ENCODE measurements at regions not wholly inside any gene's neighbourhood (a gene's known extent, or its start where the extent isn't known, plus 50 kb on each side); places are given as distances from the start of the nearest gene placed in this dataset.

GRCh38 chr1:82160036-82160435 is 359.3 kb downstream of the ADGRL2 start:
- no peak overlapping the region for H3K4ac ChIP-seq (ENCODE audit: low read length)
- H2BK12ac ChIP-seq (ENCODE audit: low read length) = no peak overlapping the region
- H3K79me1 ChIP-seq (ENCODE audit: low read depth, low read length) = no peaks in the 10 kb centered on the region
- no peak overlapping the region for H3K4me2 ChIP-seq (ENCODE audit: insufficient read depth, low read length, poor library complexity, severe bottlenecking)
- H3K4me1 ChIP-seq (ENCODE audit: control insufficient read depth in 2 of 2, insufficient read depth in 1 of 2, low read depth in 1 of 2, low read length in 2 of 2) = peaks cover 2 to 21% of the 10 kb centered on the region in 2 donors
- H2AK5ac ChIP-seq (ENCODE audit: low read depth, low read length) = no peak overlapping the region
- H3K18ac ChIP-seq (ENCODE audit: low read length) = no peak overlapping the region
- H3K14ac ChIP-seq (ENCODE audit: low read length) = no peak overlapping the region
- no peak overlapping the region for H3K27ac ChIP-seq (replicated peaks; ENCODE audit: low read length)
- no peaks in the 10 kb centered on the region for H3K36me3 ChIP-seq (replicated peaks in 1 of 2; ENCODE audit: control insufficient read depth in 2 of 2, insufficient read depth in 2 of 2, low read length in 2 of 2)
- H3K23ac ChIP-seq (ENCODE audit: low read depth, low read length, poor library complexity) = no peak overlapping the region
- H2BK5ac ChIP-seq (ENCODE audit: low read length) = no peak overlapping the region
- no CpG with 5 or more reads among the region's 5 CpGs for WGBS, 2 donors (ENCODE audit: extremely low coverage in 2 of 2, insufficient read length in 2 of 2, insufficient replicate concordance in 1 of 2)
- no peak overlapping the region for H2BK120ac ChIP-seq (ENCODE audit: low read depth, low read length)
- no peak overlapping the region for H3K9ac ChIP-seq (ENCODE audit: low read depth, low read length, poor library complexity)
- no peak overlapping the region for H3K4me3 ChIP-seq (ENCODE audit: low read length in 2 of 2)
- no peak overlapping the region for H4K91ac ChIP-seq (ENCODE audit: low read depth, low read length, poor library complexity)
- H3K9me3 ChIP-seq (replicated peaks in 1 of 2; ENCODE audit: control insufficient read depth in 2 of 2, insufficient read depth in 1 of 2, low read depth in 1 of 2, low read length in 2 of 2) = no peaks in the 10 kb centered on the region
- DNase-seq (ENCODE audit: low spot score) = no peak
- H2AFZ ChIP-seq (ENCODE audit: low read length) = no peak overlapping the region
- H3K27me3 ChIP-seq (ENCODE audit: control insufficient read depth in 3 of 3, insufficient read depth in 3 of 3, low read depth in 1 of 3, low read length in 3 of 3) = no peaks in the 10 kb centered on the region
- no peak overlapping the region for H2BK15ac ChIP-seq (ENCODE audit: low read length)
- H4K8ac ChIP-seq (ENCODE audit: low read depth, low read length) = no peak overlapping the region

- no peak for DNase-seq (ENCODE audit: low spot score)
- Histone ChIP-seq H4K8ac (ENCODE audit: low read depth, low read length) (no peak overlapping the region), H3K27me3 (ENCODE audit: control insufficient read depth in 3 of 3, insufficient read depth in 3 of 3, low read depth in 1 of 3, low read length in 3 of 3) (no peaks in the 10 kb centered on the region), H3K14ac (ENCODE audit: low read length) (no peak overlapping the region), H3K27ac (replicated peaks; ENCODE audit: low read length) (no peak overlapping the region), H2BK15ac (ENCODE audit: low read length) (no peak overlapping the region), H2BK120ac (ENCODE audit: low read depth, low read length) (no peak overlapping the region), H2BK5ac (ENCODE audit: low read length) (no peak overlapping the region), H3K23ac (ENCODE audit: low read depth, low read length, poor library complexity) (no peak overlapping the region), H3K4ac (ENCODE audit: low read length) (no peak overlapping the region), H3K4me1 (ENCODE audit: control insufficient read depth in 2 of 2, insufficient read depth in 1 of 2, low read depth in 1 of 2, low read length in 2 of 2) (peaks cover 4 to 21% of the 10 kb centered on the region in 2 donors), H3K36me3 (replicated peaks in 1 of 2; ENCODE audit: control insufficient read depth in 2 of 2, insufficient read depth in 2 of 2, low read length in 2 of 2) (no peaks in the 10 kb centered on the region), H3K18ac (ENCODE audit: low read length) (no peak overlapping the region), H3K9ac (ENCODE audit: low read depth, low read length, poor library complexity) (no peak overlapping the region), H2BK12ac (ENCODE audit: low read length) (no peak overlapping the region), H3K79me1 (ENCODE audit: low read depth, low read length) (no peaks in the 10 kb centered on the region), H3K4me2 (ENCODE audit: insufficient read depth, low read length, poor library complexity, severe bottlenecking) (no peak overlapping the region), H2AK5ac (ENCODE audit: low read depth, low read length) (no peak overlapping the region), H4K91ac (ENCODE audit: low read depth, low read length, poor library complexity) (no peak overlapping the region), H2AFZ (ENCODE audit: low read length) (no peak overlapping the region), H3K9me3 (replicated peaks in 1 of 2; ENCODE audit: control insufficient read depth in 2 of 2, insufficient read depth in 1 of 2, low read depth in 1 of 2, low read length in 2 of 2) (no peaks in the 10 kb centered on the region), H3K4me3 (ENCODE audit: low read length in 2 of 2) (no peak overlapping the region)
- no CpG with 5 or more reads among the region's 4 CpGs for WGBS, 2 donors (ENCODE audit: extremely low coverage in 2 of 2, insufficient read length in 2 of 2, insufficient replicate concordance in 1 of 2)
Measured at GRCh38 chr1:82158981-82159380, 358.2 kb downstream of the ADGRL2 start.

GRCh38 chr1:82154219-82154970 is 353.7 kb downstream of the ADGRL2 start:
- Histone ChIP-seq H3K9me3 (replicated peaks in 1 of 2; ENCODE audit: control insufficient read depth in 2 of 2, insufficient read depth in 1 of 2, low read depth in 1 of 2, low read length in 2 of 2) (no peaks in the 10 kb centered on the region), H3K4me3 (ENCODE audit: low read length in 2 of 2) (no peak overlapping the region), H4K91ac (ENCODE audit: low read depth, low read length, poor library complexity) (no peak overlapping the region), H2BK5ac (ENCODE audit: low read length) (no peak overlapping the region), H2AFZ (ENCODE audit: low read length) (peak overlapping the region; percentile 46), H3K36me3 (replicated peaks in 1 of 2; ENCODE audit: control insufficient read depth in 2 of 2, insufficient read depth in 2 of 2, low read length in 2 of 2) (no peaks in the 10 kb centered on the region), H3K18ac (ENCODE audit: low read length) (no peak overlapping the region), H2BK120ac (ENCODE audit: low read depth, low read length) (no peak overlapping the region), H3K4me1 (ENCODE audit: control insufficient read depth in 2 of 2, insufficient read depth in 1 of 2, low read depth in 1 of 2, low read length in 2 of 2) (peaks cover 0 to 2% of the 10 kb centered on the region in 2 donors), H2BK12ac (ENCODE audit: low read length) (no peak overlapping the region), H3K27me3 (ENCODE audit: control insufficient read depth in 3 of 3, insufficient read depth in 3 of 3, low read depth in 1 of 3, low read length in 3 of 3) (no peaks in the 10 kb centered on the region), H3K23ac (ENCODE audit: low read depth, low read length, poor library complexity) (no peak overlapping the region), H4K8ac (ENCODE audit: low read depth, low read length) (no peak overlapping the region), H3K4me2 (ENCODE audit: insufficient read depth, low read length, poor library complexity, severe bottlenecking) (no peak overlapping the region), H3K4ac (ENCODE audit: low read length) (no peak overlapping the region), H3K79me1 (ENCODE audit: low read depth, low read length) (no peaks in the 10 kb centered on the region), H2BK15ac (ENCODE audit: low read length) (no peak overlapping the region), H3K14ac (ENCODE audit: low read length) (no peak overlapping the region), H3K27ac (replicated peaks; ENCODE audit: low read length) (no peak overlapping the region), H3K9ac (ENCODE audit: low read depth, low read length, poor library complexity) (no peak overlapping the region), H2AK5ac (ENCODE audit: low read depth, low read length) (no peak overlapping the region)
- WGBS, 2 donors (ENCODE audit: extremely low coverage in 2 of 2, insufficient read length in 2 of 2, insufficient replicate concordance in 1 of 2) = no CpG with 5 or more reads among the region's 4 CpGs
- DNase-seq (ENCODE audit: low spot score) = no peak

GRCh38 chr1:82153752-82154151 is 353.0 kb downstream of the ADGRL2 start:
- H3K27me3 ChIP-seq (ENCODE audit: control insufficient read depth in 3 of 3, insufficient read depth in 3 of 3, low read depth in 1 of 3, low read length in 3 of 3) = no peaks in the 10 kb centered on the region
- no peak overlapping the region for H3K14ac ChIP-seq (ENCODE audit: low read length)
- H3K27ac ChIP-seq (replicated peaks; ENCODE audit: low read length) = no peak overlapping the region
- no peak overlapping the region for H2BK12ac ChIP-seq (ENCODE audit: low read length)
- H3K4me1 ChIP-seq (ENCODE audit: control insufficient read depth in 2 of 2, insufficient read depth in 1 of 2, low read depth in 1 of 2, low read length in 2 of 2) = peaks cover 0 to 2% of the 10 kb centered on the region in 2 donors
- no peak overlapping the region for H3K9ac ChIP-seq (ENCODE audit: low read depth, low read length, poor library complexity)
- H4K8ac ChIP-seq (ENCODE audit: low read depth, low read length) = no peak overlapping the region
- no peak overlapping the region for H2AK5ac ChIP-seq (ENCODE audit: low read depth, low read length)
- H3K18ac ChIP-seq (ENCODE audit: low read length) = no peak overlapping the region
- H3K4me2 ChIP-seq (ENCODE audit: insufficient read depth, low read length, poor library complexity, severe bottlenecking) = no peak overlapping the region
- H2AFZ ChIP-seq (ENCODE audit: low read length) = no peak overlapping the region
- H3K36me3 ChIP-seq (replicated peaks in 1 of 2; ENCODE audit: control insufficient read depth in 2 of 2, insufficient read depth in 2 of 2, low read length in 2 of 2) = no peaks in the 10 kb centered on the region
- no peak for DNase-seq (ENCODE audit: low spot score)
- no peak overlapping the region for H2BK5ac ChIP-seq (ENCODE audit: low read length)
- H3K4ac ChIP-seq (ENCODE audit: low read length) = no peak overlapping the region
- H3K9me3 ChIP-seq (replicated peaks in 1 of 2; ENCODE audit: control insufficient read depth in 2 of 2, insufficient read depth in 1 of 2, low read depth in 1 of 2, low read length in 2 of 2) = no peaks in the 10 kb centered on the region
- no peak overlapping the region for H2BK15ac ChIP-seq (ENCODE audit: low read length)
- H3K79me1 ChIP-seq (ENCODE audit: low read depth, low read length) = no peaks in the 10 kb centered on the region
- H3K23ac ChIP-seq (ENCODE audit: low read depth, low read length, poor library complexity) = no peak overlapping the region
- no peak overlapping the region for H2BK120ac ChIP-seq (ENCODE audit: low read depth, low read length)
- no peak overlapping the region for H4K91ac ChIP-seq (ENCODE audit: low read depth, low read length, poor library complexity)
- H3K4me3 ChIP-seq (ENCODE audit: low read length in 2 of 2) = no peak overlapping the region
